Nephron progenitor cell (in vitro differentiated cells): ENCODE measurements at regions not wholly inside any gene's neighbourhood (a gene's known extent, or its start where the extent isn't known, plus 50 kb on each side); places are given as distances from the start of the nearest gene placed in this dataset.

Experiments
- DNase-seq: peaks from one replicate; pipeline ENCODE4 v3.0.0; 2021
- H3K27ac Mint-ChIP-seq: 2 replicates; pipeline ENCODE4 v1.8.0; 2021; ENCODE audit warnings: mild to moderate bottlenecking, moderate library complexity, mixed read lengths
- H3K27me3 Mint-ChIP-seq: 2 replicates; pipeline ENCODE4 v1.8.0; 2021; ENCODE audit warnings: mild to moderate bottlenecking, low read depth, mixed read lengths; ENCODE audit not compliant: poor library complexity
- H3K36me3 Mint-ChIP-seq: 2 replicates; pipeline ENCODE4 v1.8.0; 2021; ENCODE audit warnings: low read depth, mixed read lengths
- H3K4me1 Mint-ChIP-seq: 2 replicates; pipeline ENCODE4 v1.8.0; 2021; ENCODE audit warnings: mixed read lengths
- H3K4me3 Mint-ChIP-seq: 2 replicates; pipeline ENCODE4 v1.8.0; 2021; ENCODE audit warnings: mild to moderate bottlenecking, moderate library complexity, mixed read lengths
- H3K9me3 Mint-ChIP-seq: 2 replicates; pipeline ENCODE4 v1.8.0; 2021; ENCODE audit warnings: mild to moderate bottlenecking, moderate library complexity, mixed read lengths
- TF ChIP-seq, protein P1 (sequence below): fragments of 200-600 bp; sonication (generic); IDR thresholded peaks from 2 replicates; pipeline ENCODE4 v1.5.0; 2021; ENCODE audit warnings: antibody characterized with exemption

DNA sequence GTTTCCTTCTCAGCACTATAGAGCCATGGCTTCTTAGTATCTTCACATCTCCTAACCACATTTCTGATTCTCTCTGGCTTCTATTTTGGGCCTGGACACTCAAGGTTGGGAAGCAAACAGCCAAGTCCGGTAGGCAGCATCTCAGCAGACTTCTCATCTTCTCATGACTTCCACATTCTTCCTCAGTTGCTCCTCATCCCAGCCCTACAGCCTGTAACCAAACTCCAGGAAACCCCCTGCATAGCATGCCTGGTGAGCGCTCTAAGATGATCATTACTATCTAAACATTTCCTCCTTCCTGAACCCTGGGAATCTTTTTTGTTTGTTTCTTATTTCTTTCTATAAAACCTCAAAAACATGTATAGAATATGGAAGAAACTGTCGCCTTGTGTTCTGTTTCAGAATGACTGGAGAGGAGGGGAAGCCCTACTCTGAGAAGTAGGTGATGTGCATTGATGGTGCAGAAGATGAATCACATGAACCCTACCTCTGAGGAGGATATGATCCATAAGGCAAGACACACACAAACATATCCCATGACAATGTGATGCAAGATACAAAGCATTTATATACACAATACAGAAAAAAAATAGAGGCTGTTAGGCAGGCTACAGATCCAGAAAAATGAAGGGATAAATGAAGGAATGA lies 219.8 kb upstream of the GYPA start:
- peaks cover 5% of the 10 kb centered on the region for H3K27me3 Mint-ChIP-seq
- H3K9me3 Mint-ChIP-seq: no peaks in the 10 kb centered on the region
- TF ChIP-seq, protein P1, sequence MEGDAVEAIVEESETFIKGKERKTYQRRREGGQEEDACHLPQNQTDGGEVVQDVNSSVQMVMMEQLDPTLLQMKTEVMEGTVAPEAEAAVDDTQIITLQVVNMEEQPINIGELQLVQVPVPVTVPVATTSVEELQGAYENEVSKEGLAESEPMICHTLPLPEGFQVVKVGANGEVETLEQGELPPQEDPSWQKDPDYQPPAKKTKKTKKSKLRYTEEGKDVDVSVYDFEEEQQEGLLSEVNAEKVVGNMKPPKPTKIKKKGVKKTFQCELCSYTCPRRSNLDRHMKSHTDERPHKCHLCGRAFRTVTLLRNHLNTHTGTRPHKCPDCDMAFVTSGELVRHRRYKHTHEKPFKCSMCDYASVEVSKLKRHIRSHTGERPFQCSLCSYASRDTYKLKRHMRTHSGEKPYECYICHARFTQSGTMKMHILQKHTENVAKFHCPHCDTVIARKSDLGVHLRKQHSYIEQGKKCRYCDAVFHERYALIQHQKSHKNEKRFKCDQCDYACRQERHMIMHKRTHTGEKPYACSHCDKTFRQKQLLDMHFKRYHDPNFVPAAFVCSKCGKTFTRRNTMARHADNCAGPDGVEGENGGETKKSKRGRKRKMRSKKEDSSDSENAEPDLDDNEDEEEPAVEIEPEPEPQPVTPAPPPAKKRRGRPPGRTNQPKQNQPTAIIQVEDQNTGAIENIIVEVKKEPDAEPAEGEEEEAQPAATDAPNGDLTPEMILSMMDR: no peak
- no peak for DNase-seq
- no peak overlapping the region for H3K27ac Mint-ChIP-seq
- H3K4me1 Mint-ChIP-seq: peaks cover 23% of the 10 kb centered on the region
- H3K36me3 Mint-ChIP-seq: no peaks in the 10 kb centered on the region
- no peak overlapping the region for H3K4me3 Mint-ChIP-seq

DNA sequence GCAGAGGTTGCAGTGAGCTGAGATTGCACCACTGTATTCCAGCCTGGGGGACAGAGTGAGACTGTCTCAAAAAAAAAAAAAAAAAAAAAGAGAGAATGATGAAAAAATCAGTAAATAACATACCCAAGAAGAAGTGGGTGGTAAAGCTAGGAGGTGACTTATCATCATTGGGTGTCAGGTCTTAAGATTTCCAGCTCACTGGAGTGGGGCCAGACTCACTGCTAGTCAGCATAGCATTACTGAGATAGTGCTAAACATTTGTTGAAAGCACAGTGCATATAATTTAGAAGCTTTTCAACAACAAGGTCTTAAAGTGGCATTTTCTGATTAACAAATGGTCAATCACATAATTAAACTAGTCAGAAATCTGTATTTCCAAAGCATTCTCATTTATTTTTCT lies 221.8 kb upstream of the GYPA start:
- DNase-seq: no peak
- Mint-ChIP-seq H3K9me3 (no peaks in the 10 kb centered on the region), H3K4me1 (peaks cover 4% of the 10 kb centered on the region), H3K4me3 (no peak overlapping the region), H3K27ac (no peak overlapping the region), H3K36me3 (no peaks in the 10 kb centered on the region), H3K27me3 (peaks cover 5% of the 10 kb centered on the region)
- TF ChIP-seq, protein P1: no peak

DNA sequence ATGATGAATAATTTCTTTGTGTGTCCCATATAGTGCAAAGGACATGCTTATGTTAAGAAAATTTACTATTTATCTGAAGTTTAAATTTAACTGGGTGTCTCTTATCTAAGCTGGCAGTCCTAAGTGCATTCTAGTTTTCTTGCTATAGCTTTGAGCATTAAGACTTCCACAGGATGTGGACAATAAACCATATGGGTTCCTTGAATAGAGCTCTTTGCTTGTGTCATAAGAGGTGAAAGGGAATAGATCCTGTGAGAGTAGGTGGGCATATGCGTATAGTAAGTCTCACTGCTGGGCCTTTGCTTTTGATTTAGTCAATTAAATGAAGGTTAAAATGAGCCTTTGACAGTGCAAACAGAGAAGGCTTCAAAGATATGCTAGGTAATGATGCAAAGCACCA lies 223.4 kb upstream of the GYPA start:
- H3K36me3 Mint-ChIP-seq: no peaks in the 10 kb centered on the region
- H3K27ac Mint-ChIP-seq: no peak overlapping the region
- H3K4me1 Mint-ChIP-seq: no peaks in the 10 kb centered on the region
- H3K9me3 Mint-ChIP-seq: no peaks in the 10 kb centered on the region
- TF ChIP-seq, protein P1: no peak
- H3K4me3 Mint-ChIP-seq: no peak overlapping the region
- peaks cover 3% of the 10 kb centered on the region for H3K27me3 Mint-ChIP-seq
- DNase-seq: no peak

DNA sequence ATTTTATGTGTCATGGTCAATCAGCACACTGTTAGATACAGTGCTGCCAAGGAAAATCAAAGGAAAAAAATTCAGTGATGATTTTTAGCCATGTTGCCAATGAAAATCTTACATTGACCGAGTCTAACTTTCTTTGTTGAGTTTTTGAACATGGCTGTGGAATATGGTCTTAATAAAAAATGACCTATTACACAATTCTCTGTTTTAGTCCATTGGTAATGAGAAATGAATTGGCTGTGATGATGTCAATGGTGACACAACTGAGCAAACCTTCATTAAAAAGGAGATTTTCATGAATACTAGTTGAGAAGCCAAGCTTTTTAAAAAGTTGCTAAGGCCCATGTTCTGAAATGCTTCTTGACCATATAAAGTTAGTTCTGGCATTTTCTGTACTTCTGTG lies 225.9 kb upstream of the GYPA start:
- no peak for DNase-seq
- TF ChIP-seq, protein P1: no peak
- H3K9me3 Mint-ChIP-seq: no peaks in the 10 kb centered on the region
- H3K27ac Mint-ChIP-seq: no peak overlapping the region
- H3K27me3 Mint-ChIP-seq: peaks cover 3% of the 10 kb centered on the region
- H3K36me3 Mint-ChIP-seq: no peaks in the 10 kb centered on the region
- H3K4me3 Mint-ChIP-seq: no peak overlapping the region
- no peaks in the 10 kb centered on the region for H3K4me1 Mint-ChIP-seq

DNA sequence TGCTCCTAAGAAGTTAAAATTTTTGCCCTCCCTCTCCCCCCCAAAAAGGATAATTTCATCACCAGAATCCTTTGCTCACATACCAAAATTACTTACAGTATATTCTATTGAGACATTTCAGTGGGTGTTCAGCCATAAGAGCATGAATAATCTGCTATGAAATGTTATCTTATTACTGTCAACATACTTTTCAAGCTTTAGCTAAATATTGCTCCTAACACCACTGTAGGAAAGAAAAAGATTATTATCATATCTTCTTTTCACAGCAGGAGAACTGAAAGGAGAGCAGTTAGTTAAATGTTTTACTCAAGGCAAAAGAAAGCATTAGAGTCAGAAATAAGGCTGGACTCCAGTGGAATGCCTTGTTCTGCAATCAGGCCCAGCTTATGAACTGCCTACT lies 231.0 kb upstream of the GYPA start:
- Mint-ChIP-seq H3K27me3 (peaks cover 3% of the 10 kb centered on the region), H3K27ac (no peak overlapping the region), H3K4me3 (no peak overlapping the region), H3K4me1 (no peaks in the 10 kb centered on the region), H3K9me3 (no peaks in the 10 kb centered on the region), H3K36me3 (no peaks in the 10 kb centered on the region)
- DNase-seq: no peak
- TF ChIP-seq, protein P1: no peak

DNA sequence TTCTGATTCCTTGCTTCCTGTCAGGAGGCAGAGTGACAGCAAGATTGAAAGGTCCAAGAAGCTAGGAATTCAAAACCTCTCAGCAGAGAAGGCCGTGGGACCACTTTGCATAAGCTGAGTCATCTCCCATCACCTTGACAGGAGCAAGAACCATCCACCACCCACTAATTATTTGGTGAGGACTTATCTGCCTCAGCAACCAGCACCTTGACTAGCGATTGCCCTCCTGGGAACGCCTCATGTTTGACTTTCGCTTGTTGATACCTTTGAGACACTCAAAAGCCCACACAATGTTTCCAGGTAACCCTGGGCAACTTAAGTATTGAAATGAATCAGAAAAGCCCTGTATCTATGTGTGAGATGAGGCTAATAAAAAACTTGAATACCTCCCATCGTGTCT lies 233.5 kb upstream of the GYPA start:
- H3K9me3 Mint-ChIP-seq: no peaks in the 10 kb centered on the region
- H3K27ac Mint-ChIP-seq: no peak overlapping the region
- no peaks in the 10 kb centered on the region for H3K4me1 Mint-ChIP-seq
- H3K27me3 Mint-ChIP-seq: no peaks in the 10 kb centered on the region
- DNase-seq: no peak
- no peak overlapping the region for H3K4me3 Mint-ChIP-seq
- TF ChIP-seq, protein P1: no peak
- H3K36me3 Mint-ChIP-seq: no peaks in the 10 kb centered on the region
